GM19025 (cell line): ENCODE measurements at regions not wholly inside any gene's neighbourhood (a gene's known extent, or its start where the extent isn't known, plus 50 kb on each side); places are given as distances from the start of the nearest gene placed in this dataset.

Experiments used
- ATAC-seq: cut with Tn5 transposase; IDR thresholded peaks from one replicate; pipeline ENCODE4 v1.9.1; 2021; ENCODE audit warnings: mild to moderate bottlenecking, low read depth, moderate library complexity; ENCODE audit not compliant: unreplicated experiment

GRCh38 chr12:75844049-75844770 lies 187.4 kb downstream of the PHLDA1 start:
- ATAC-seq, result no peak

GRCh38 chr12:75842090-75842489 lies 189.5 kb downstream of the PHLDA1 start:
- no peak for ATAC-seq

- no peak for ATAC-seq
These were observed 190.6 kb downstream of the PHLDA1 start for GRCh38 chr12:75840994-75841355.

GRCh38 chr12:75838309-75838708 lies 193.3 kb downstream of the PHLDA1 start:
- no peak for ATAC-seq

- ATAC-seq, result no peak
These were observed 193.9 kb downstream of the PHLDA1 start for GRCh38 chr12:75837700-75838099.

GRCh38 chr12:75836533-75836932 lies 195.0 kb downstream of the PHLDA1 start:
- no peak for ATAC-seq

- no peak for ATAC-seq
These were observed 197.0 kb downstream of the PHLDA1 start for GRCh38 chr12:75834591-75834990.

- ATAC-seq, result no peak
These were observed 198.3 kb downstream of the PHLDA1 start for GRCh38 chr12:75833268-75833667.

- ATAC-seq, result no peak
These were observed 200.2 kb downstream of the PHLDA1 start for GRCh38 chr12:75831402-75831801.

- no peak for ATAC-seq
These were observed 204.5 kb downstream of the PHLDA1 start for GRCh38 chr12:75827061-75827460.

GRCh38 chr12:75825686-75826085 lies 205.9 kb downstream of the PHLDA1 start:
- no peak for ATAC-seq

GRCh38 chr12:75823475-75823874 lies 208.1 kb downstream of the PHLDA1 start:
- ATAC-seq, result no peak

GRCh38 chr12:75822416-75822815 lies 209.2 kb downstream of the PHLDA1 start:
- no peak for ATAC-seq

GRCh38 chr12:75820848-75821578 lies 210.6 kb downstream of the PHLDA1 start:
- ATAC-seq, result no peak

- ATAC-seq, result no peak
These were observed 211.5 kb downstream of the PHLDA1 start for GRCh38 chr12:75820071-75820470.

- ATAC-seq, result no peak
These were observed 212.1 kb downstream of the PHLDA1 start for GRCh38 chr12:75819512-75819911.

GRCh38 chr12:75818863-75819262 lies 212.7 kb downstream of the PHLDA1 start:
- ATAC-seq, result no peak

GRCh38 chr12:75816897-75817296 lies 214.7 kb downstream of the PHLDA1 start:
- no peak for ATAC-seq

GRCh38 chr12:75815756-75816155 lies 215.8 kb downstream of the PHLDA1 start:
- ATAC-seq, result no peak

- ATAC-seq, result no peak
These were observed 216.5 kb downstream of the PHLDA1 start for GRCh38 chr12:75814851-75815754.

GRCh38 chr12:75813072-75813471 lies 218.5 kb downstream of the PHLDA1 start:
- ATAC-seq, result no peak
